ENCODE measurements at regions not wholly inside any gene's neighbourhood (a gene's known extent, or its start where the extent isn't known, plus 50 kb on each side); places are given as distances from the start of the nearest gene placed in this dataset.
"Not testable (repeated sequence)": the region's sequence is repeated elsewhere in the genome, so short reads cannot be mapped to it uniquely, and the experiment has no call there.

- DNase-seq (ENCODE audit: low read depth in 1 of 2, low spot score in 1 of 2), result no peak
Measured at GRCh38 chr16:17034477-17035252, 436.1 kb downstream of the XYLT1 start.

- DNase-seq (ENCODE audit: low read depth in 1 of 2, low spot score in 1 of 2), result no peak
Measured at GRCh38 chr16:17037499-17037898, 433.3 kb downstream of the XYLT1 start.

- DNase-seq (ENCODE audit: low read depth in 1 of 2, low spot score in 1 of 2), result no peak
Measured at GRCh38 chr16:17038415-17038814, 432.3 kb downstream of the XYLT1 start.

GRCh38 chr16:17049109-17049508 lies 421.7 kb downstream of the XYLT1 start:
- not testable (repeated sequence) for DNase-seq (ENCODE audit: low read depth in 1 of 2, low spot score in 1 of 2)

- no peak for DNase-seq (ENCODE audit: low read depth in 1 of 2, low spot score in 1 of 2)
Measured at GRCh38 chr16:17050468-17050867, 420.3 kb downstream of the XYLT1 start.

All from activated T-helper 1 cell treated with anti-CD3 and anti-CD28 coated beads, Interleukin-2, amount 50 U/mL, for 16 hours (primary cell).